Testis (tissue), 2 donors: ENCODE measurements at regions not wholly inside any gene's neighbourhood (a gene's known extent, or its start where the extent isn't known, plus 50 kb on each side); places are given as distances from the start of the nearest gene placed in this dataset.
"Not testable (repeated sequence)": the region's sequence is repeated elsewhere in the genome, so short reads cannot be mapped to it uniquely, and the experiment has no call there.

ENCODE experiments used
- DNase-seq: peaks from one replicate; pipeline ENCODE4 v3.0.0-alpha.2; 2019
- H3K27ac ChIP-seq, 2 donors: fragments of 200-600 bp; sonication (generic); one replicate each; pipeline ENCODE4 v1.5.1; 2019
- H3K27me3 ChIP-seq: fragments of 200-600 bp; sonication (generic); one replicate; pipeline ENCODE4 v1.5.1; 2019
- H3K36me3 ChIP-seq: fragments of 200-600 bp; sonication (generic); one replicate; pipeline ENCODE4 v1.5.1; 2017; ENCODE audit warnings: low read depth; ENCODE audit errors: missing control alignments
- H3K4me1 ChIP-seq: fragments of 200-600 bp; sonication (generic); one replicate; pipeline ENCODE4 v1.5.1; 2019
- H3K4me3 ChIP-seq, 2 donors: fragments of 200-600 bp; sonication (generic); one replicate each; pipeline ENCODE4 v1.5.1; 2017 to 2019
- H3K9me3 ChIP-seq: fragments of 200-600 bp; sonication (generic); one replicate; pipeline ENCODE4 v1.5.1; 2017
- CTCF ChIP-seq, 3 experiments: fragments of 450-650 bp in 2 of 3; fragments of 200-600 bp in 1 of 3; sonication (generic) in 1 of 3; IDR thresholded peaks; one replicate each; pipeline ENCODE4 v1.5.1; 2016 to 2019; ENCODE audit warnings: antibody characterized with exemption in 3 of 3, mild to moderate bottlenecking in 2 of 3, moderate library complexity in 1 of 3
- POLR2A ChIP-seq: fragments of 450-650 bp; IDR thresholded peaks from one replicate; pipeline ENCODE4 v1.6.1; 2017; ENCODE audit warnings: antibody characterized with exemption, mild to moderate bottlenecking, moderate library complexity
- WGBS, 2 donors: methylation state at CpG; one replicate each; pipeline ENCODE4 v1.1.5; 2018; 5-methylcytosine and 5-hydroxymethylcytosine counted together
- intact Hi-C: fragments of 100-400 bp; cut with DNase I; formaldehyde crosslinking; loops from one replicate; pipeline ENCODE4 v1.15.1; 2023; ENCODE audit warnings: low total_unique reads

GRCh38 chr4:77504407-77504806 lies 101.2 kb upstream of the CXCL13 start:
- Histone ChIP-seq H3K9me3 (no peaks in the 10 kb centered on the region), H3K36me3 (no peaks in the 10 kb centered on the region), H3K27ac (no peak overlapping the region), H3K4me1 (no peaks in the 10 kb centered on the region), H3K27me3 (no peaks in the 10 kb centered on the region), H3K4me3 (no peak overlapping the region)
- no peak for DNase-seq
- TF ChIP-seq POLR2A, result no peak
- no peak for TF ChIP-seq CTCF (IDR thresholded peaks at IDR 0.05)
- WGBS, 2 donors, result 65 to 72% methylated on average over 2 of the region's 2 CpGs
- intact Hi-C loops, result no loop called here

- intact Hi-C loops, result no loop called here
- H3K36me3 ChIP-seq, result no peaks in the 10 kb centered on the region
- TF ChIP-seq CTCF (IDR thresholded peaks at IDR 0.05) (no peak), POLR2A (no peak)
- H3K4me1 ChIP-seq, result no peaks in the 10 kb centered on the region
- no peaks in the 10 kb centered on the region for H3K27me3 ChIP-seq
- DNase-seq, result no peak
- H3K9me3 ChIP-seq, result no peaks in the 10 kb centered on the region
- 81 to 86% methylated on average over 4 of the region's 4 CpGs for WGBS, 2 donors
- no peak overlapping the region for H3K4me3 ChIP-seq
- no peak overlapping the region for H3K27ac ChIP-seq
Observed at GRCh38 chr4:77505275-77505957, 100.2 kb upstream of the CXCL13 start.

GRCh38 chr4:77505958-77506319 lies 99.7 kb upstream of the CXCL13 start:
- intact Hi-C loops, result no loop called here
- no peaks in the 10 kb centered on the region for H3K27me3 ChIP-seq
- H3K4me3 ChIP-seq, result no peak overlapping the region
- H3K36me3 ChIP-seq, result no peaks in the 10 kb centered on the region
- H3K27ac ChIP-seq, result no peak overlapping the region
- H3K4me1 ChIP-seq, result no peaks in the 10 kb centered on the region
- 72 to 94% methylated on average over 2 of the region's 2 CpGs for WGBS, 2 donors
- H3K9me3 ChIP-seq, result no peaks in the 10 kb centered on the region
- TF ChIP-seq CTCF (IDR thresholded peaks at IDR 0.05) (no peak), POLR2A (no peak)
- DNase-seq, result no peak

GRCh38 chr4:77510367-77510766 lies 95.3 kb upstream of the CXCL13 start:
- Histone ChIP-seq H3K27me3 (no peaks in the 10 kb centered on the region), H3K4me1 (no peaks in the 10 kb centered on the region), H3K4me3 (no peak overlapping the region), H3K9me3 (no peaks in the 10 kb centered on the region), H3K27ac (no peak overlapping the region), H3K36me3 (no peaks in the 10 kb centered on the region)
- DNase-seq, result no peak
- intact Hi-C loops, result no loop called here
- WGBS, 2 donors, result 54 to 66% methylated on average over 5 to 6 of the region's 6 CpGs
- TF ChIP-seq CTCF (IDR thresholded peaks at IDR 0.05) (no peak), POLR2A (no peak)

GRCh38 chr4:77525538-77525937 lies 80.1 kb upstream of the CXCL13 start:
- TF ChIP-seq CTCF (IDR thresholded peaks at IDR 0.05), result no peak
- TF ChIP-seq POLR2A, result no peak
- intact Hi-C loops, result no loop called here
- H3K27ac ChIP-seq, result no peak overlapping the region
- H3K4me3 ChIP-seq, result no peak overlapping the region
- no peaks in the 10 kb centered on the region for H3K4me1 ChIP-seq
- WGBS, 2 donors, result 57 to 73% methylated on average over 1 of the region's 1 CpG
- no peaks in the 10 kb centered on the region for H3K9me3 ChIP-seq
- H3K27me3 ChIP-seq, result no peaks in the 10 kb centered on the region
- DNase-seq, result no peak
- H3K36me3 ChIP-seq, result no peaks in the 10 kb centered on the region

GRCh38 chr4:77527900-77528299 lies 77.7 kb upstream of the CXCL13 start:
- WGBS, 2 donors, result 86 to 93% methylated on average over 3 of the region's 3 CpGs
- H3K36me3 ChIP-seq, intact Hi-C loops, DNase-seq, H3K27ac ChIP-seq, H3K27me3 ChIP-seq, H3K9me3 ChIP-seq, H3K4me3 ChIP-seq, H3K4me1 ChIP-seq: not testable (repeated sequence)
